Gastrocnemius medialis (tissue), 4 donors: ENCODE measurements at regions not wholly inside any gene's neighbourhood (a gene's known extent, or its start where the extent isn't known, plus 50 kb on each side); places are given as distances from the start of the nearest gene placed in this dataset.

Experiments used
- CTCF ChIP-seq, 5 experiments: fragments of 450-650 bp in 3 of 5; fragments of 200-600 bp in 2 of 5; sonication (generic) in 2 of 5; IDR thresholded peaks in 4 of 5; conservative IDR thresholded peaks in 1 of 5; 1 replicate in 4 of 5; 2 replicates in 1 of 5; pipeline ENCODE4 v1.5.1; 2016 to 2019; ENCODE audit warnings: antibody characterized with exemption in 5 of 5, mild to moderate bottlenecking in 3 of 5, moderate library complexity in 3 of 5
- POLR2A ChIP-seq, 2 donors: fragments of 450-650 bp; IDR thresholded peaks; one replicate each; pipeline ENCODE4 v1.6.1; 2017; ENCODE audit warnings: antibody characterized with exemption in 2 of 2, mild to moderate bottlenecking in 2 of 2, moderate library complexity in 2 of 2

- no peak for TF ChIP-seq CTCF (IDR thresholded peaks at IDR 0.05 in 4 of 5, conservative IDR thresholded peaks at IDR 0.05 in 1 of 5)
- TF ChIP-seq POLR2A (IDR thresholded peaks at IDR 0.05), result no peak
Measured at GRCh38 chr3:35043040-35043439, 596.3 kb upstream of the ARPP21 start.
